ENCODE measurements at regions not wholly inside any gene's neighbourhood (a gene's known extent, or its start where the extent isn't known, plus 50 kb on each side); places are given as distances from the start of the nearest gene placed in this dataset.

GRCh38 chr9:135349212-135350002 is 130.2 kb upstream of the PPP1R26 start:
- no peaks in the 10 kb centered on the region for H3K36me3 ChIP-seq (ENCODE audit: control insufficient read depth, insufficient read depth, low read length)
- no peak for DNase-seq (ENCODE audit: low read depth)
- H3K27me3 ChIP-seq (ENCODE audit: control insufficient read depth, insufficient read depth, low read length): no peaks in the 10 kb centered on the region
- H3K4me3 ChIP-seq (ENCODE audit: low read depth, low read length): no peak overlapping the region
- ChIA-PET POLR2A (no interaction called here), CTCF (interaction anchor here (0.6 kb wide), 1 partner anchor 348 kb away, joined by 3 read pairs; no protein-coding TSS in a partner anchor)
- TF ChIP-seq CTCF (IDR thresholded peaks at IDR 0.05; ENCODE audit: insufficient read depth, low read depth, low read length): no peak

GRCh38 chr9:135350003-135350315 is 129.6 kb upstream of the PPP1R26 start:
- Histone ChIP-seq H3K27me3 (ENCODE audit: control insufficient read depth, insufficient read depth, low read length) (no peaks in the 10 kb centered on the region), H3K36me3 (ENCODE audit: control insufficient read depth, insufficient read depth, low read length) (no peaks in the 10 kb centered on the region), H3K4me3 (ENCODE audit: low read depth, low read length) (no peak overlapping the region)
- no peak for DNase-seq (ENCODE audit: low read depth)
- TF ChIP-seq CTCF (IDR thresholded peaks at IDR 0.05; ENCODE audit: insufficient read depth, low read depth, low read length): no peak
- CTCF ChIA-PET: interaction anchor here (0.6 kb wide), 1 partner anchor 349 kb away, joined by 3 read pairs; no protein-coding TSS in a partner anchor
- POLR2A ChIA-PET: no interaction called here

GRCh38 chr9:135353935-135354334 is 125.6 kb upstream of the PPP1R26 start:
- TF ChIP-seq CTCF (IDR thresholded peaks at IDR 0.05; ENCODE audit: insufficient read depth, low read depth, low read length): no peak
- DNase-seq (ENCODE audit: low read depth): no peak
- Histone ChIP-seq H3K36me3 (ENCODE audit: control insufficient read depth, insufficient read depth, low read length) (no peaks in the 10 kb centered on the region), H3K27me3 (ENCODE audit: control insufficient read depth, insufficient read depth, low read length) (no peaks in the 10 kb centered on the region), H3K4me3 (ENCODE audit: low read depth, low read length) (no peak overlapping the region)
- CTCF ChIA-PET: no interaction called here
- POLR2A ChIA-PET: no interaction called here

GRCh38 chr9:135355521-135356011 is 124.0 kb upstream of the PPP1R26 start:
- no peak overlapping the region for H3K4me3 ChIP-seq (ENCODE audit: low read depth, low read length)
- no peaks in the 10 kb centered on the region for H3K36me3 ChIP-seq (ENCODE audit: control insufficient read depth, insufficient read depth, low read length)
- no peak for TF ChIP-seq CTCF (IDR thresholded peaks at IDR 0.05; ENCODE audit: insufficient read depth, low read depth, low read length)
- POLR2A ChIA-PET: no interaction called here
- no peaks in the 10 kb centered on the region for H3K27me3 ChIP-seq (ENCODE audit: control insufficient read depth, insufficient read depth, low read length)
- CTCF ChIA-PET: no interaction called here
- DNase-seq (ENCODE audit: low read depth): no peak

- CTCF ChIA-PET: no interaction called here
- POLR2A ChIA-PET: no interaction called here
Observed at GRCh38 chr9:135356021-135356420, 123.6 kb upstream of the PPP1R26 start.

More at GRCh38 chr9:135356021-135356420, 123.6 kb upstream of the PPP1R26 start:
- DNase-seq (ENCODE audit: low read depth): no peak
- no peaks in the 10 kb centered on the region for H3K27me3 ChIP-seq (ENCODE audit: control insufficient read depth, insufficient read depth, low read length)
- TF ChIP-seq CTCF (IDR thresholded peaks at IDR 0.05; ENCODE audit: insufficient read depth, low read depth, low read length): no peak
- no peak overlapping the region for H3K4me3 ChIP-seq (ENCODE audit: low read depth, low read length)
- no peaks in the 10 kb centered on the region for H3K36me3 ChIP-seq (ENCODE audit: control insufficient read depth, insufficient read depth, low read length)
